GM12878 (cell line): ENCODE measurements at regions not wholly inside any gene's neighbourhood (a gene's known extent, or its start where the extent isn't known, plus 50 kb on each side); places are given as distances from the start of the nearest gene placed in this dataset.

Source experiments
- ATAC-seq: fragments of 200-7000 bp; cut with Tn5 transposase; 3 replicates; pipeline ENCODE4 v1.9.1; 2020; ENCODE audit warnings: mild to moderate bottlenecking, moderate library complexity
- BruUV-seq: library from RNA; stranded (reverse); fragments of 400-500 nt; replicated peaks from 2 replicates; lab custom pipeline; 2021; lab: Mats Ljungman, UMichigan
- CTCF ChIA-PET: fragments of 300-600 bp; sonication (Branson Sonifier 250); formaldehyde crosslinking; extraction: SDS; loops from one replicate; lab custom pipeline; 2021; ENCODE audit warnings: inconsistent platforms; lab: Yijun Ruan, JAX
- POLR2A ChIA-PET: fragments of 350-600 bp; formaldehyde crosslinking; extraction: SDS; loops from one replicate; lab custom pipeline; 2021; ENCODE audit warnings: inconsistent platforms; lab: Charles Lee
- RAD21 ChIA-PET: fragments of 300-600 bp; sonication (Branson Sonifier 250); formaldehyde crosslinking; loops from one replicate; lab custom pipeline; 2023; ENCODE audit warnings: antibody characterized with exemption; ENCODE audit not compliant: unreplicated experiment; lab: Charles Lee
- SMC1A ChIA-PET: fragments of 300-600 bp; sonication (Branson Sonifier 250); formaldehyde crosslinking; loops from one replicate; lab custom pipeline; 2023; ENCODE audit not compliant: unreplicated experiment, uncharacterized antibody; lab: Charles Lee
- DNase-seq: peaks from one replicate; pipeline ENCODE4 v3.0.0-alpha.2; 2011; ENCODE audit warnings: low read depth, low spot score
- FAIRE-seq: peaks from 3 replicates; lab custom pipeline; 2011; peaks lifted over from hg19 to GRCh38; lab: Jason Lieb, UNC
- H2AFZ ChIP-seq: 2 replicates; pipeline ENCODE4 v1.6.0; 2011; ENCODE audit warnings: low read depth, low read length, control low read depth; ENCODE audit not compliant: control insufficient read depth
- H3K27ac ChIP-seq: 2 replicates; pipeline ENCODE4 v1.5.1; 2011; ENCODE audit warnings: control low read depth; ENCODE audit not compliant: control insufficient read depth, insufficient read depth
- H3K27me3 ChIP-seq, 2 experiments: replicated peaks in 1 of 2; 2 replicates each; pipeline versions ENCODE4 v1.6.0 to v1.6.1; 2011; ENCODE audit warnings: low read length in 1 of 2; ENCODE audit not compliant: control insufficient read depth in 2 of 2, insufficient read depth in 2 of 2
- H3K36me3 ChIP-seq, 2 experiments: 2 replicates each; pipeline ENCODE4 v1.5.1; 2011; ENCODE audit warnings: low read length in 1 of 2; ENCODE audit not compliant: control insufficient read depth in 2 of 2, insufficient read depth in 2 of 2
- H3K4me1 ChIP-seq: 2 replicates; pipeline ENCODE4 v1.6.1; 2011; ENCODE audit warnings: mild to moderate bottlenecking, low read length, moderate library complexity, mixed read lengths; ENCODE audit not compliant: control insufficient read depth, insufficient read depth
- H3K4me2 ChIP-seq: 2 replicates; pipeline ENCODE4 v1.6.0; 2011; ENCODE audit warnings: control low read depth; ENCODE audit not compliant: control insufficient read depth, insufficient read depth
- H3K4me3 ChIP-seq: fragments of 200-600 bp; sonication (generic); 2 replicates; pipeline ENCODE4 v1.5.1; 2016
- H3K79me2 ChIP-seq: 2 replicates; pipeline ENCODE4 v1.6.0; 2011; ENCODE audit warnings: low read length; ENCODE audit not compliant: control insufficient read depth, insufficient read depth
- H3K9ac ChIP-seq: 2 replicates; pipeline ENCODE4 v1.8.0; 2011; ENCODE audit warnings: low read length, control low read depth, mixed read lengths; ENCODE audit not compliant: control insufficient read depth, insufficient read depth
- H3K9me3 ChIP-seq: replicated peaks from 3 replicates; pipeline ENCODE4 v1.5.1; 2011; ENCODE audit warnings: mild to moderate bottlenecking, low read length; ENCODE audit not compliant: control insufficient read depth, insufficient read depth
- H4K20me1 ChIP-seq: 2 replicates; pipeline ENCODE4 v1.6.0; 2011; ENCODE audit not compliant: control insufficient read depth, insufficient read depth
- ATF2 ChIP-seq: IDR thresholded peaks from 2 replicates; pipeline ENCODE4 v1.6.1; 2012; ENCODE audit warnings: low read length, inconsistent platforms
- CHD4 ChIP-seq: fragments of 200-600 bp; sonication (generic); IDR thresholded peaks from 2 replicates; pipeline ENCODE4 v1.6.1; 2016; ENCODE audit warnings: mild to moderate bottlenecking
- CREM ChIP-seq: IDR thresholded peaks from 2 replicates; pipeline ENCODE4 v1.6.1; 2014; ENCODE audit warnings: antibody characterized with exemption, low read depth
- ETV6 ChIP-seq, 2 experiments: fragments of 450-650 bp in 1 of 2; IDR thresholded peaks in 1 of 2; conservative IDR thresholded peaks in 1 of 2; 2 replicates each; pipeline ENCODE4 v1.6.1; 2014; ENCODE audit warnings: antibody characterized with exemption in 1 of 2, borderline replicate concordance in 1 of 2, low read depth in 1 of 2, mild to moderate bottlenecking in 1 of 2, moderate library complexity in 1 of 2
- FOXM1 ChIP-seq: IDR thresholded peaks from 2 replicates; pipeline ENCODE4 v1.6.1; 2012; ENCODE audit warnings: low read depth, mild to moderate bottlenecking, inconsistent platforms, low read length, moderate library complexity
- KLF5 ChIP-seq: fragments of 450-650 bp; IDR thresholded peaks from 2 replicates; pipeline ENCODE4 v1.6.1; 2014; ENCODE audit warnings: mild to moderate bottlenecking; ENCODE audit not compliant: partially characterized antibody
- MTA2 ChIP-seq: fragments of 450-650 bp; IDR thresholded peaks from 2 replicates; pipeline ENCODE4 v1.6.1; 2016; ENCODE audit warnings: low read depth, mild to moderate bottlenecking, moderate library complexity
- MXI1 ChIP-seq: fragments of 150-350 bp; IDR thresholded peaks from 2 replicates; pipeline ENCODE4 v1.6.1; 2011; ENCODE audit warnings: low read depth, mild to moderate bottlenecking, inconsistent platforms, low read length, improper control_type of control experiment
- MYB ChIP-seq: fragments of 150-350 bp; IDR thresholded peaks from 2 replicates; pipeline ENCODE4 v1.6.1; 2014; ENCODE audit warnings: mild to moderate bottlenecking, low read depth, low read length, borderline replicate concordance
- NBN ChIP-seq: fragments of 450-650 bp; IDR thresholded peaks from 2 replicates; pipeline ENCODE4 v1.6.1; 2016
- POLR2AphosphoS5 ChIP-seq: IDR thresholded peaks from 2 replicates; pipeline ENCODE4 v1.6.1; 2011; ENCODE audit warnings: mild to moderate bottlenecking, low read length, inconsistent platforms
- RUNX3 ChIP-seq: IDR thresholded peaks from 2 replicates; pipeline ENCODE4 v1.6.1; 2012; ENCODE audit warnings: low read length, inconsistent platforms
- SMARCA5 ChIP-seq: fragments of 450-650 bp; IDR thresholded peaks from 2 replicates; pipeline ENCODE4 v1.6.1; 2017; ENCODE audit warnings: mild to moderate bottlenecking
- SP1 ChIP-seq: IDR thresholded peaks from one replicate; pipeline ENCODE4 v1.6.1; 2011; ENCODE audit warnings: low read depth, low read length
- WGBS: methylation state at CpG from one replicate; pipeline ENCODE4 v1.1.6; 2016; ENCODE audit warnings: low lambda C conversion rate; ENCODE audit not compliant: insufficient replicate concordance, insufficient coverage; ENCODE audit errors: missing lambda C conversion rate; 5-methylcytosine and 5-hydroxymethylcytosine counted together
- in situ Hi-C: fragments of 300-500 bp; cut with MboI; formaldehyde crosslinking; loops from 9 replicates; pipeline ENCODE4 v1.14.3; 2018; ENCODE audit warnings: mixed read lengths
- intact Hi-C: fragments of 100-400 bp; cut with micrococcal nuclease; formaldehyde crosslinking; loops from one replicate; pipeline ENCODE4 v1.14.2; 2022; ENCODE audit not compliant: unreplicated experiment
- TF ChIP-seq, protein P1 (sequence below): IDR thresholded peaks from 2 replicates; pipeline ENCODE4 v1.6.1; 2012; ENCODE audit warnings: mild to moderate bottlenecking, low read depth, low read length
- TF ChIP-seq, protein P2 (sequence below): fragments of 450-650 bp; IDR thresholded peaks from 2 replicates; pipeline ENCODE4 v1.6.1; 2018; ENCODE audit warnings: mild to moderate bottlenecking, low read depth, moderate library complexity; ENCODE audit not compliant: partially characterized antibody
- TF ChIP-seq, protein P3 (sequence below): fragments of 450-650 bp; IDR thresholded peaks from 2 replicates; pipeline ENCODE4 v1.6.1; 2016; ENCODE audit warnings: mild to moderate bottlenecking

GRCh38 chr4:171674781-171675180 is 138.4 kb upstream of the GALNTL6 start:
- in situ Hi-C loops = no loop called here
- no TSS peak for BruUV-seq
- no peaks in the 10 kb centered on the region for H4K20me1 ChIP-seq
- FAIRE-seq (no peak), ATAC-seq (no peak), DNase-seq (no peak)
- H3K9me3 ChIP-seq = no peaks in the 10 kb centered on the region; the same call in 1 of the 3 replicates
- intact Hi-C loops = no loop called here
- peaks cover 8% of the 10 kb centered on the region for H3K4me1 ChIP-seq
- no peak overlapping the region for H3K27ac ChIP-seq
- WGBS = 85% methylated on average over 11 of the region's 11 CpGs
- TF ChIP-seq CREM (no peak), SP1 (no peak), FOXM1 (no peak), NBN (no peak), SMARCA5 (no peak), MXI1 (no peak), MYB (no peak), ATF2 (no peak), MTA2 (no peak), KLF5 (no peak), RUNX3 (no peak), POLR2AphosphoS5 (no peak), CHD4 (no peak), ETV6 (conservative IDR thresholded peaks at IDR 0.05 in 1 of 2, IDR thresholded peaks at IDR 0.05 in 1 of 2; ENCODE audit: borderline replicate concordance in 1 of 2, low read depth in 1 of 2) (no peak)
- TF ChIP-seq, protein P1, sequence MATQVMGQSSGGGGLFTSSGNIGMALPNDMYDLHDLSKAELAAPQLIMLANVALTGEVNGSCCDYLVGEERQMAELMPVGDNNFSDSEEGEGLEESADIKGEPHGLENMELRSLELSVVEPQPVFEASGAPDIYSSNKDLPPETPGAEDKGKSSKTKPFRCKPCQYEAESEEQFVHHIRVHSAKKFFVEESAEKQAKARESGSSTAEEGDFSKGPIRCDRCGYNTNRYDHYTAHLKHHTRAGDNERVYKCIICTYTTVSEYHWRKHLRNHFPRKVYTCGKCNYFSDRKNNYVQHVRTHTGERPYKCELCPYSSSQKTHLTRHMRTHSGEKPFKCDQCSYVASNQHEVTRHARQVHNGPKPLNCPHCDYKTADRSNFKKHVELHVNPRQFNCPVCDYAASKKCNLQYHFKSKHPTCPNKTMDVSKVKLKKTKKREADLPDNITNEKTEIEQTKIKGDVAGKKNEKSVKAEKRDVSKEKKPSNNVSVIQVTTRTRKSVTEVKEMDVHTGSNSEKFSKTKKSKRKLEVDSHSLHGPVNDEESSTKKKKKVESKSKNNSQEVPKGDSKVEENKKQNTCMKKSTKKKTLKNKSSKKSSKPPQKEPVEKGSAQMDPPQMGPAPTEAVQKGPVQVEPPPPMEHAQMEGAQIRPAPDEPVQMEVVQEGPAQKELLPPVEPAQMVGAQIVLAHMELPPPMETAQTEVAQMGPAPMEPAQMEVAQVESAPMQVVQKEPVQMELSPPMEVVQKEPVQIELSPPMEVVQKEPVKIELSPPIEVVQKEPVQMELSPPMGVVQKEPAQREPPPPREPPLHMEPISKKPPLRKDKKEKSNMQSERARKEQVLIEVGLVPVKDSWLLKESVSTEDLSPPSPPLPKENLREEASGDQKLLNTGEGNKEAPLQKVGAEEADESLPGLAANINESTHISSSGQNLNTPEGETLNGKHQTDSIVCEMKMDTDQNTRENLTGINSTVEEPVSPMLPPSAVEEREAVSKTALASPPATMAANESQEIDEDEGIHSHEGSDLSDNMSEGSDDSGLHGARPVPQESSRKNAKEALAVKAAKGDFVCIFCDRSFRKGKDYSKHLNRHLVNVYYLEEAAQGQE = no peak
- TF ChIP-seq, protein P2, sequence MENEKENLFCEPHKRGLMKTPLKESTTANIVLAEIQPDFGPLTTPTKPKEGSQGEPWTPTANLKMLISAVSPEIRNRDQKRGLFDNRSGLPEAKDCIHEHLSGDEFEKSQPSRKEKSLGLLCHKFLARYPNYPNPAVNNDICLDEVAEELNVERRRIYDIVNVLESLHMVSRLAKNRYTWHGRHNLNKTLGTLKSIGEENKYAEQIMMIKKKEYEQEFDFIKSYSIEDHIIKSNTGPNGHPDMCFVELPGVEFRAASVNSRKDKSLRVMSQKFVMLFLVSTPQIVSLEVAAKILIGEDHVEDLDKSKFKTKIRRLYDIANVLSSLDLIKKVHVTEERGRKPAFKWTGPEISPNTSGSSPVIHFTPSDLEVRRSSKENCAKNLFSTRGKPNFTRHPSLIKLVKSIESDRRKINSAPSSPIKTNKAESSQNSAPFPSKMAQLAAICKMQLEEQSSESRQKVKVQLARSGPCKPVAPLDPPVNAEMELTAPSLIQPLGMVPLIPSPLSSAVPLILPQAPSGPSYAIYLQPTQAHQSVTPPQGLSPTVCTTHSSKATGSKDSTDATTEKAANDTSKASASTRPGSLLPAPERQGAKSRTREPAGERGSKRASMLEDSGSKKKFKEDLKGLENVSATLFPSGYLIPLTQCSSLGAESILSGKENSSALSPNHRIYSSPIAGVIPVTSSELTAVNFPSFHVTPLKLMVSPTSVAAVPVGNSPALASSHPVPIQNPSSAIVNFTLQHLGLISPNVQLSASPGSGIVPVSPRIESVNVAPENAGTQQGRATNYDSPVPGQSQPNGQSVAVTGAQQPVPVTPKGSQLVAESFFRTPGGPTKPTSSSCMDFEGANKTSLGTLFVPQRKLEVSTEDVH = no peak
- TF ChIP-seq, protein P3, sequence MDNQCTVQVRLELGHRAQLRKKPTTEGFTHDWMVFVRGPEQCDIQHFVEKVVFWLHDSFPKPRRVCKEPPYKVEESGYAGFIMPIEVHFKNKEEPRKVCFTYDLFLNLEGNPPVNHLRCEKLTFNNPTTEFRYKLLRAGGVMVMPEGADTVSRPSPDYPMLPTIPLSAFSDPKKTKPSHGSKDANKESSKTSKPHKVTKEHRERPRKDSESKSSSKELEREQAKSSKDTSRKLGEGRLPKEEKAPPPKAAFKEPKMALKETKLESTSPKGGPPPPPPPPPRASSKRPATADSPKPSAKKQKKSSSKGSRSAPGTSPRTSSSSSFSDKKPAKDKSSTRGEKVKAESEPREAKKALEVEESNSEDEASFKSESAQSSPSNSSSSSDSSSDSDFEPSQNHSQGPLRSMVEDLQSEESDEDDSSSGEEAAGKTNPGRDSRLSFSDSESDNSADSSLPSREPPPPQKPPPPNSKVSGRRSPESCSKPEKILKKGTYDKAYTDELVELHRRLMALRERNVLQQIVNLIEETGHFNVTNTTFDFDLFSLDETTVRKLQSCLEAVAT = no peak
- H3K9ac ChIP-seq = no peak overlapping the region
- H3K79me2 ChIP-seq = no peaks in the 10 kb centered on the region
- SMC1A ChIA-PET = no interaction called here
- no peak overlapping the region for H2AFZ ChIP-seq
- POLR2A ChIA-PET = no interaction called here
- no peak overlapping the region for H3K4me2 ChIP-seq
- CTCF ChIA-PET = no interaction called here
- no peaks in the 10 kb centered on the region for H3K36me3 ChIP-seq
- no peaks in the 10 kb centered on the region for H3K27me3 ChIP-seq
- RAD21 ChIA-PET = interaction anchor here (0.6 to 1.1 kb wide), 2 partner anchors 35 to 1135 kb away, joined by 3 to 4 read pairs; no protein-coding TSS in a partner anchor
- H3K4me3 ChIP-seq = no peak overlapping the region
